BE2C (cell line): ENCODE measurements at regions not wholly inside any gene's neighbourhood (a gene's known extent, or its start where the extent isn't known, plus 50 kb on each side); places are given as distances from the start of the nearest gene placed in this dataset.
A peak's percentile ranks its signal among the peaks of the same experiment; 100 is the strongest.

Experiments used
- DNase-seq: peaks from one replicate; pipeline ENCODE4 v3.0.0-alpha.2; 2020
- H3K27me3 ChIP-seq: fragments of 250-450 bp; sonication (Bioruptor Pico); 2 replicates; pipeline ENCODE4 v1.5.1; 2020; ENCODE audit warnings: mild to moderate bottlenecking
- H3K36me3 ChIP-seq: fragments of 250-450 bp; sonication (Bioruptor Pico); 2 replicates; pipeline ENCODE4 v1.5.1; 2020; ENCODE audit warnings: mild to moderate bottlenecking
- H3K4me1 ChIP-seq: fragments of 250-450 bp; sonication (Bioruptor Pico); 2 replicates; pipeline ENCODE4 v1.5.1; 2020
- H3K4me3 ChIP-seq: 2 replicates; pipeline ENCODE4 v1.5.1; 2011; ENCODE audit warnings: low read depth, low read length
- H3K9me3 ChIP-seq: fragments of 250-450 bp; sonication (Bioruptor Pico); 2 replicates; pipeline ENCODE4 v1.5.1; 2020
- TF ChIP-seq, protein P1 (sequence below): IDR thresholded peaks from 2 replicates; pipeline ENCODE4 v1.5.1; 2012; ENCODE audit warnings: mild to moderate bottlenecking, low read depth, low read length

DNA sequence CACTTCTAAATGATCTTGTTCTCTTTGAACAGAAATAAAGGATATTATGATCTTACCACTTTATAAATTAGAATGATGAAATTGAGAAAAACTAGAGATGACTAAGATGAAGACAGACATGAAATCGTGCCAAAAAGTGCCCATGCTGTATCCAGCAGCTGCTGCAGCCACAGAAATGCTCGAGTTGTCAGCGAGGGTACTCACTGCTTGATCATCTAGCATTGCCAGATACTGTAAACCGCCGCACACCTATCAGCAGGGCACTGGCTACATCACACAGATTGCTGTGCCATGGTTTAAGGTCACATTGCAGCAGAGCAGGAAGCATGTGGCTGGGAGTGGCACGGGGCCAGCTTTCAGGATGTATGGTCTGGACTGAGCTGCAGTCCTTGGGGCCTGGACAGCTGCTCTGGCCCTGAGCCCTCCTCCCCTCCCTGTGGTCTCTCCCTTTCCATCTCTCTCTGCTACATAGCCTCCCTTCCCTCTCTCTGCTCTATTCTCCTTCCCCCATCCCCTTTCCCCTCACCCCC is 51.0 kb upstream of the SEPTIN5 start:
- H3K4me1 ChIP-seq = peaks cover 15% of the 10 kb centered on the region
- peak; percentile 96 for DNase-seq
- H3K36me3 ChIP-seq = no peaks in the 10 kb centered on the region
- no peaks in the 10 kb centered on the region for H3K9me3 ChIP-seq
- TF ChIP-seq, protein P1, sequence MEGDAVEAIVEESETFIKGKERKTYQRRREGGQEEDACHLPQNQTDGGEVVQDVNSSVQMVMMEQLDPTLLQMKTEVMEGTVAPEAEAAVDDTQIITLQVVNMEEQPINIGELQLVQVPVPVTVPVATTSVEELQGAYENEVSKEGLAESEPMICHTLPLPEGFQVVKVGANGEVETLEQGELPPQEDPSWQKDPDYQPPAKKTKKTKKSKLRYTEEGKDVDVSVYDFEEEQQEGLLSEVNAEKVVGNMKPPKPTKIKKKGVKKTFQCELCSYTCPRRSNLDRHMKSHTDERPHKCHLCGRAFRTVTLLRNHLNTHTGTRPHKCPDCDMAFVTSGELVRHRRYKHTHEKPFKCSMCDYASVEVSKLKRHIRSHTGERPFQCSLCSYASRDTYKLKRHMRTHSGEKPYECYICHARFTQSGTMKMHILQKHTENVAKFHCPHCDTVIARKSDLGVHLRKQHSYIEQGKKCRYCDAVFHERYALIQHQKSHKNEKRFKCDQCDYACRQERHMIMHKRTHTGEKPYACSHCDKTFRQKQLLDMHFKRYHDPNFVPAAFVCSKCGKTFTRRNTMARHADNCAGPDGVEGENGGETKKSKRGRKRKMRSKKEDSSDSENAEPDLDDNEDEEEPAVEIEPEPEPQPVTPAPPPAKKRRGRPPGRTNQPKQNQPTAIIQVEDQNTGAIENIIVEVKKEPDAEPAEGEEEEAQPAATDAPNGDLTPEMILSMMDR = no peak
- no peaks in the 10 kb centered on the region for H3K27me3 ChIP-seq
- peak overlapping the region; percentile 39 for H3K4me3 ChIP-seq

DNA sequence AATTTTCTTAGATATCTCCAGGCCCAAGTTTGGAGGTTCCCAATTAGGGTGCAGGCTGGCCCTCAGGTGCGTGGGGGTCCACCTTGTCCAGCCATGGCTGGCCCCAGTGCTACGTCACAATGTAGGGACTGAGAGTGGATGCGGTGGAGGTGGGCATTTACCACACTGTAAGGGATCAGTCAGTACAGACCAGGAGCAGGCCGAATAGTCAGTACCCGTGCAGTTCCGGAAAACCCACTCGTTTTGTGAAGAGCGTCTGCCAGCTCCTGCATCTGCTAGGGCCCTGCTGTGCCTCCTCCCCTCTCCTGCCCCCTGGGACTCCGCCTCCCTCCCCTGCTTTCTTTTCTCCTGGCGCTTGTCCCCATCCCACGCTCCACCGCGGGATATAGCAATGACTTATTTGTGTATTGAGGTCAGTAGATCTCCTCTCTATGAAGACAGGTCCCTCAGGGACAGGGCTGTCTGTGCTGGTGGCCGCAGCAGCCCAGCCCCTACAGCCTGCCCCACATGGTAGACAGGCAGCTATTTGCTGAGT is 50.4 kb upstream of the SEPTIN5 start:
- Histone ChIP-seq H3K4me3 (peak overlapping the region; percentile 39), H3K36me3 (no peaks in the 10 kb centered on the region), H3K9me3 (no peaks in the 10 kb centered on the region), H3K27me3 (no peaks in the 10 kb centered on the region), H3K4me1 (peaks cover 15% of the 10 kb centered on the region)
- TF ChIP-seq, protein P1 = no peak
- peak; percentile 93 for DNase-seq

DNA sequence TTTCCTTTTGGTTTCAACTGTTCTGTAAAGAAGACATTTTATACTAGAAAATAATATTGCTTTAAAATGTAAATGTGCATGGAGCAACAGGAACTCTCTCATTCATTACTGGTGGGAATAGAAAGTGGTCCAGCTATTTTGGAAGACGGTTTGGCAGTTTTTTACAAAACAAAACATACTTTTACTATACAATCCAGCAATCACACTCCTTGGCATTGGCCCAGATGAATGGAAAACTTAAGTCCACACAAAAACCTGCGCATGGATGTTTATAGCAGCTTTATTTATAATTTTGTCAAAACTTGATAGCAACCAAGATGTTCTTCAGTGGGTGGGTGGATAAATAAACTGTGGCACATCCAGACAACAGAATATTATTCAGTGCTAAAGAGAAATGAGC is 49.9 kb upstream of the SEPTIN5 start:
- Histone ChIP-seq H3K36me3 (no peaks in the 10 kb centered on the region), H3K4me1 (peaks cover 15% of the 10 kb centered on the region), H3K9me3 (no peaks in the 10 kb centered on the region), H3K4me3 (peak overlapping the region; percentile 39; the same call in 1 of the 2 replicates), H3K27me3 (no peaks in the 10 kb centered on the region)
- DNase-seq = no peak
- TF ChIP-seq, protein P1 = no peak
